ENCODE measurements at regions not wholly inside any gene's neighbourhood (a gene's known extent, or its start where the extent isn't known, plus 50 kb on each side); places are given as distances from the start of the nearest gene placed in this dataset.

DNA sequence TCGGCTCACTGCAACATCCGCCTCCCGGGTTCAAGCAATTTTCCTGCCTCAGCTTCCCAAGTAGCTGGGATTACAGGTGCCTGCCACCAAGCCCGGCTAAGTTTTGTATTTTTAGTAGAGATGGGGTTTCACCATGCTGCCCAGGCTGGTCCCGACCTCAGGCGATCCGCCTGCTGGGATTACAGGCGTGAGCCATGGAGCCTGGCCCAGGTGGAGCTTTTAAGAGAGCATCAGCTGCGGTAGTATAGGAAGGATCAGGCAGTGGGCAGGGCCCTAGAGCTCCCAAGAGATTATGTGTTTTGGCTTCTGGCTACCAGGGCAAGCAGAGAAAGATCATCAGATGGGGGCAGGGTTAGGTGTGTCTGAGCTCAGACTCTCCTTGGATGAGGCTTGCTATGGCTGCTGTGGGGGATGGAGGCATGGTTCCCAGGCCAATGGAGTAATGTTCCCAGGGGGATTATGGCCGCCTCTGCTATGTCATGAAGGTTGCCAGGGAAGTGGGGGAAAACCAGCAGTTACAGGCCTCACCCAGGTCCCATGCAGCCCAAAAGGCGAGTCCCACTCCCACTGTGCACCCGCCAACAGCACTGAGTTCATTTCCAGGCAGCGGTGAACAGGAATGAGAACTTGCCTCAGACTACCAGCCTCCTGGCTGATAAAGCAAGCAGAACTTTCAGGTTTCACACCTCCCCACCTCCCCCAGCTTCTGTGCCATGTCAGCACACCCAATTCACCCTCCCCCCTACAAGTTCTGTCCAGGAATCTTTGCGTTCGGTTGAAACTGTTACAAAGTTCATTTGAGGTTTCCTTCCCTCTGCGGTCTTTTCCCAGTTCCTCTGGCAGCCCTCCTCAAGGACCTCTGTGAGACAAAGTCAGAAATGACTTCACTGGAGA is 507.6 kb downstream of the SPATA31D1 start:
- no peaks in the 10 kb centered on the region for H3K4me1 ChIP-seq (ENCODE audit: control insufficient read depth in 2 of 2, insufficient read depth in 2 of 2, low read length in 2 of 2)
- TF ChIP-seq, protein P1, sequence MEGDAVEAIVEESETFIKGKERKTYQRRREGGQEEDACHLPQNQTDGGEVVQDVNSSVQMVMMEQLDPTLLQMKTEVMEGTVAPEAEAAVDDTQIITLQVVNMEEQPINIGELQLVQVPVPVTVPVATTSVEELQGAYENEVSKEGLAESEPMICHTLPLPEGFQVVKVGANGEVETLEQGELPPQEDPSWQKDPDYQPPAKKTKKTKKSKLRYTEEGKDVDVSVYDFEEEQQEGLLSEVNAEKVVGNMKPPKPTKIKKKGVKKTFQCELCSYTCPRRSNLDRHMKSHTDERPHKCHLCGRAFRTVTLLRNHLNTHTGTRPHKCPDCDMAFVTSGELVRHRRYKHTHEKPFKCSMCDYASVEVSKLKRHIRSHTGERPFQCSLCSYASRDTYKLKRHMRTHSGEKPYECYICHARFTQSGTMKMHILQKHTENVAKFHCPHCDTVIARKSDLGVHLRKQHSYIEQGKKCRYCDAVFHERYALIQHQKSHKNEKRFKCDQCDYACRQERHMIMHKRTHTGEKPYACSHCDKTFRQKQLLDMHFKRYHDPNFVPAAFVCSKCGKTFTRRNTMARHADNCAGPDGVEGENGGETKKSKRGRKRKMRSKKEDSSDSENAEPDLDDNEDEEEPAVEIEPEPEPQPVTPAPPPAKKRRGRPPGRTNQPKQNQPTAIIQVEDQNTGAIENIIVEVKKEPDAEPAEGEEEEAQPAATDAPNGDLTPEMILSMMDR (IDR thresholded peaks at IDR 0.05), result no peak
- no peak for TF ChIP-seq EZH2 (IDR thresholded peaks at IDR 0.05; ENCODE audit: borderline replicate concordance, insufficient read depth, low read depth, low read length, poor library complexity, severe bottlenecking)
- ChIA-PET CTCF (no interaction called here), POLR2A (interaction anchor here (0.6 kb wide), 1 partner anchor 15 kb away, joined by 3 read pairs; no protein-coding TSS in a partner anchor)
- no peak for DNase-seq
- H3K9me3 Mint-ChIP-seq (ENCODE audit: insufficient read depth), result no peaks in the 10 kb centered on the region
- H3K27ac ChIP-seq (ENCODE audit: low read length in 2 of 2), result no peak overlapping the region
- H2AFZ ChIP-seq (ENCODE audit: insufficient read depth, low read depth, low read length, poor library complexity, severe bottlenecking), result no peak overlapping the region
- no peak for ATAC-seq (ENCODE audit: low read depth)
- H4K20me1 ChIP-seq (ENCODE audit: control insufficient read depth, insufficient read depth, low read length, poor library complexity, severe bottlenecking), result no peaks in the 10 kb centered on the region
- H3K9me3 ChIP-seq (ENCODE audit: control extremely low read depth in 1 of 3, control insufficient read depth in 2 of 3, insufficient read depth in 1 of 3, low read length in 2 of 3), result peaks cover 0 to 4% (median 2%) of the 10 kb centered on the region in 3 donors
- no peak overlapping the region for H3K9ac ChIP-seq (ENCODE audit: low read length)
- no peak overlapping the region for H3K4me3 Mint-ChIP-seq
- H3K36me3 ChIP-seq (replicated peaks in 1 of 2; ENCODE audit: control extremely low read depth in 1 of 2, control insufficient read depth in 1 of 2, extremely low read depth in 1 of 2, insufficient read depth in 2 of 2, low read length in 1 of 2), result no peaks in the 10 kb centered on the region
- intact Hi-C loops (cut with micrococcal nuclease), result no loop called here
- WGBS (ENCODE audit: insufficient coverage), result 78% methylated on average over 16 of the region's 16 CpGs
- H3K4me3 ChIP-seq (ENCODE audit: control extremely low read depth in 1 of 5, extremely low read depth in 1 of 5, insufficient read depth in 1 of 5, low read depth in 2 of 5, low read length in 4 of 5), result no peak overlapping the region
- no peak overlapping the region for H3K4me2 ChIP-seq (replicated peaks; ENCODE audit: low read depth, low read length, poor library complexity, severe bottlenecking)
- H3K79me2 ChIP-seq (ENCODE audit: control insufficient read depth, insufficient read depth, low read length), result no peaks in the 10 kb centered on the region
- no peaks in the 10 kb centered on the region for H3K27me3 Mint-ChIP-seq
- no peaks in the 10 kb centered on the region for H3K27me3 ChIP-seq (replicated peaks in 1 of 4; ENCODE audit: control extremely low read depth in 1 of 4, control insufficient read depth in 3 of 4, insufficient read depth in 4 of 4, low read length in 3 of 4)
- H3K4me1 Mint-ChIP-seq, result no peaks in the 10 kb centered on the region
- no peak overlapping the region for H3K27ac Mint-ChIP-seq

DNA sequence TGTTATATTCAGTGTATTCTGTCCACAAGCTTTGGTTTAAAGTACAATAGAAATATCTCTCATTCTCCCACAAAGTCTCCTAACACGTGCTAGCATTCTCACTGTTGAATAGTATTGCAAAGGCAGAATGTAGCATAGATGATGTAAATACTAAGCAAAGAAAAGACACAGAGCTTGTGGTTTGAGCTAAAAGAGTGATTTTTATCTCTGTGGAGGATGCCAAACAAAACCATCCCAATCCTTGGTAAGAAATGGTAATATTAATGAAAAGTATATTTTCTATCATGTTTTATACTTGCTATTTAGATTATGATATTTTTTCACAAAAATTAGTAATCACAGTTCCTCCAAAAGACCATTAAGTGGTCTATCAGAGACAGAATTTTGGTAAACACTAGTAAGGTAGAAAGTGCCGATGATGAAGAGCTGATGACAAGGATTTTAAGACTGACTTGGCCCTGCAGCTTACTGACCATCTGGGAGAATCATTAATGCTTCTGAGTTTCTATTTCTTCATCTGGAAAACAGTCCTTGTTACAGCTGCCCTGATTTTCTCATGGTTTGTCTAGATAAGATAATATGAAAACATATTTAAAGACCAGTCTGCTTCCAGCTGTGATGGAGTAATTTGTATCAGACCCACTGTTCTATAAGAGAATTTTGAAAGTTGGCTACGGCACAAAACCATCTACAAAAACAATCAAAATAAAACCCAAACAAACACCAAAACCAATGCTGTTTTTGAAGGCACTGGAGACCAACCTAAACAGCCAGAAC is 510.2 kb downstream of the SPATA31D1 start:
- H2AFZ ChIP-seq (ENCODE audit: insufficient read depth, low read depth, low read length, poor library complexity, severe bottlenecking), result no peak overlapping the region
- H3K4me3 Mint-ChIP-seq, result no peak overlapping the region
- H3K27me3 ChIP-seq (replicated peaks in 1 of 4; ENCODE audit: control extremely low read depth in 1 of 4, control insufficient read depth in 3 of 4, insufficient read depth in 4 of 4, low read length in 3 of 4), result no peaks in the 10 kb centered on the region
- no peak overlapping the region for H3K4me3 ChIP-seq (ENCODE audit: control extremely low read depth in 1 of 5, extremely low read depth in 1 of 5, insufficient read depth in 1 of 5, low read depth in 2 of 5, low read length in 4 of 5)
- no peak overlapping the region for H3K4me2 ChIP-seq (replicated peaks; ENCODE audit: low read depth, low read length, poor library complexity, severe bottlenecking)
- WGBS (ENCODE audit: insufficient coverage), result no CpG with 5 or more reads among the region's 3 CpGs
- ChIA-PET CTCF (no interaction called here), POLR2A (no interaction called here)
- ATAC-seq (ENCODE audit: low read depth), result no peak
- no peak overlapping the region for H3K27ac Mint-ChIP-seq
- H3K27ac ChIP-seq (ENCODE audit: low read length in 2 of 2), result no peak overlapping the region
- no peaks in the 10 kb centered on the region for H3K27me3 Mint-ChIP-seq
- H3K4me1 ChIP-seq (ENCODE audit: control insufficient read depth in 2 of 2, insufficient read depth in 2 of 2, low read length in 2 of 2), result no peaks in the 10 kb centered on the region
- DNase-seq, result no peak
- H3K4me1 Mint-ChIP-seq, result no peaks in the 10 kb centered on the region
- no peak for TF ChIP-seq EZH2 (IDR thresholded peaks at IDR 0.05; ENCODE audit: borderline replicate concordance, insufficient read depth, low read depth, low read length, poor library complexity, severe bottlenecking)
- TF ChIP-seq, protein P1 (IDR thresholded peaks at IDR 0.05), result no peak
- intact Hi-C loops (cut with micrococcal nuclease), result no loop called here
- no peaks in the 10 kb centered on the region for H3K79me2 ChIP-seq (ENCODE audit: control insufficient read depth, insufficient read depth, low read length)
- H3K9me3 Mint-ChIP-seq (ENCODE audit: insufficient read depth), result no peaks in the 10 kb centered on the region
- H3K36me3 ChIP-seq (replicated peaks in 1 of 2; ENCODE audit: control extremely low read depth in 1 of 2, control insufficient read depth in 1 of 2, extremely low read depth in 1 of 2, insufficient read depth in 2 of 2, low read length in 1 of 2), result no peaks in the 10 kb centered on the region
- no peaks in the 10 kb centered on the region for H4K20me1 ChIP-seq (ENCODE audit: control insufficient read depth, insufficient read depth, low read length, poor library complexity, severe bottlenecking)
- H3K9ac ChIP-seq (ENCODE audit: low read length), result no peak overlapping the region
- H3K9me3 ChIP-seq (ENCODE audit: control extremely low read depth in 1 of 3, control insufficient read depth in 2 of 3, insufficient read depth in 1 of 3, low read length in 2 of 3), result peaks cover 0 to 4% (median 2%) of the 10 kb centered on the region in 3 donors
